ENCODE measurements at regions not wholly inside any gene's neighbourhood (a gene's known extent, or its start where the extent isn't known, plus 50 kb on each side); places are given as distances from the start of the nearest gene placed in this dataset.

GRCh38 chr20:46816097-46816496, 78.5 kb upstream of the EYA2 start:
- H2AK5ac ChIP-seq (ENCODE audit: low read depth, low read length), result no peak overlapping the region
- no peak overlapping the region for H4K8ac ChIP-seq (ENCODE audit: low read depth in 2 of 2, low read length in 2 of 2)
- peak overlapping the region; percentile 17; the same call in 1 of the 2 replicates for H2BK20ac ChIP-seq (ENCODE audit: low read depth, low read length)
- H4K20me1 ChIP-seq (ENCODE audit: insufficient read depth, low read length), result 0 out of 2 replicates have a peak, but pooled peaks cover 4% of the 10 kb centered on the region
- DNase-seq (no peak), ATAC-seq (ENCODE audit: low read depth) (no peak)
- no peak overlapping the region for H2BK120ac ChIP-seq (ENCODE audit: low read depth, low read length)
- H4K91ac ChIP-seq (ENCODE audit: insufficient read depth, low read depth, low read length), result no peak overlapping the region
- no peaks in the 10 kb centered on the region for H3K9me3 ChIP-seq (ENCODE audit: control insufficient read depth, insufficient read depth, low read length)
- H3K79me1 ChIP-seq (ENCODE audit: low read depth in 1 of 2, low read length in 2 of 2), result no peaks in the 10 kb centered on the region
- H3K14ac ChIP-seq (replicated peaks; ENCODE audit: low read depth, low read length), result no peak overlapping the region
- no peak overlapping the region for H3K18ac ChIP-seq (ENCODE audit: low read depth, low read length)
- H4K5ac ChIP-seq (ENCODE audit: low read depth, low read length), result no peak overlapping the region
- no peak overlapping the region; the same call in 1 of the 2 replicates for H3K4ac ChIP-seq (ENCODE audit: low read depth, low read length)
- no CpG with 5 or more reads among the region's 5 CpGs for WGBS, 2 experiments (ENCODE audit: extremely low coverage in 2 of 2, insufficient read length in 1 of 2)
- H3K27me3 ChIP-seq (ENCODE audit: control insufficient read depth, insufficient read depth, low read length), result no peaks in the 10 kb centered on the region; the same call in 1 of the 2 replicates
- CTCF ChIA-PET, result no interaction called here
- no peak overlapping the region for H3K23ac ChIP-seq (ENCODE audit: low read depth, low read length)
- H3K4me2 ChIP-seq (ENCODE audit: low read depth, low read length), result no peak overlapping the region
- no peak overlapping the region for H2AK9ac ChIP-seq (replicated peaks; ENCODE audit: low read depth, low read length, poor library complexity)
- no peak overlapping the region for H2BK5ac ChIP-seq (ENCODE audit: low read depth, low read length, poor library complexity, severe bottlenecking)
- H2AFZ ChIP-seq (replicated peaks; ENCODE audit: low read length, poor library complexity), result no peak overlapping the region
- no peaks in the 10 kb centered on the region for H3K36me3 ChIP-seq (ENCODE audit: control insufficient read depth, insufficient read depth, low read length)
- H3K56ac ChIP-seq (ENCODE audit: extremely low read depth, insufficient read depth, low read length), result no peak overlapping the region
- H3K4me1 ChIP-seq (ENCODE audit: control insufficient read depth, insufficient read depth, low read length), result peaks cover 8% of the 10 kb centered on the region
- no peak overlapping the region for H2BK15ac ChIP-seq (ENCODE audit: low read depth, low read length)
- in situ Hi-C loops (cut with MboI; ENCODE audit: low sequenced_read_pairs) (no loop called here), intact Hi-C loops (cut with micrococcal nuclease) (no loop called here), dilution Hi-C loops (cut with HindIII; ENCODE audit: low sequenced_read_pairs, unreplicated experiment) (no loop called here)
- H3K9me1 ChIP-seq (ENCODE audit: insufficient read depth, low read length), result peaks cover 8% of the 10 kb centered on the region; the same call in 1 of the 2 replicates
- no peak overlapping the region for H3K27ac ChIP-seq (ENCODE audit: insufficient read depth, low read length)
- POLR2A ChIA-PET (ENCODE audit: unreplicated experiment), result no interaction called here
- no peak overlapping the region for H3K4me3 ChIP-seq (ENCODE audit: insufficient read depth, low read depth, low read length)
- TF ChIP-seq POLR2A (IDR thresholded peaks at IDR 0.05; ENCODE audit: low read depth, low read length) (no peak), USF2 (IDR thresholded peaks at IDR 0.05; ENCODE audit: low read depth, low read length) (no peak), RAD21 (IDR thresholded peaks at IDR 0.05; ENCODE audit: low read length) (no peak), CEBPB (IDR thresholded peaks at IDR 0.05; ENCODE audit: low read depth, low read length) (no peak), NFE2L2 (IDR thresholded peaks at IDR 0.05; ENCODE audit: low read depth, low read length) (no peak), CHD1 (IDR thresholded peaks at IDR 0.05; ENCODE audit: low read depth, low read length) (no peak), MAZ (IDR thresholded peaks at IDR 0.05; ENCODE audit: borderline replicate concordance, low read depth, low read length) (no peak), SMC3 (IDR thresholded peaks at IDR 0.05; ENCODE audit: low read depth, low read length) (no peak)
- no peak overlapping the region for H3K9ac ChIP-seq (ENCODE audit: low read depth, low read length)
- no TSS peak for BruUV-seq (replicated peaks)
